PC-9 (cell line): ENCODE measurements at regions not wholly inside any gene's neighbourhood (a gene's known extent, or its start where the extent isn't known, plus 50 kb on each side); places are given as distances from the start of the nearest gene placed in this dataset.

ENCODE experiments used
- CTCF ChIP-seq: fragments of 200-600 bp; sonication (generic); conservative IDR thresholded peaks from 2 replicates; pipeline ENCODE4 v1.6.1; 2017; ENCODE audit warnings: mixed run types, antibody characterized with exemption, mild to moderate bottlenecking, moderate library complexity
- EZH2 ChIP-seq: fragments of 200-600 bp; sonication (generic); IDR thresholded peaks from 2 replicates; pipeline ENCODE4 v1.8.0; 2017; ENCODE audit warnings: antibody characterized with exemption, low read depth

DNA sequence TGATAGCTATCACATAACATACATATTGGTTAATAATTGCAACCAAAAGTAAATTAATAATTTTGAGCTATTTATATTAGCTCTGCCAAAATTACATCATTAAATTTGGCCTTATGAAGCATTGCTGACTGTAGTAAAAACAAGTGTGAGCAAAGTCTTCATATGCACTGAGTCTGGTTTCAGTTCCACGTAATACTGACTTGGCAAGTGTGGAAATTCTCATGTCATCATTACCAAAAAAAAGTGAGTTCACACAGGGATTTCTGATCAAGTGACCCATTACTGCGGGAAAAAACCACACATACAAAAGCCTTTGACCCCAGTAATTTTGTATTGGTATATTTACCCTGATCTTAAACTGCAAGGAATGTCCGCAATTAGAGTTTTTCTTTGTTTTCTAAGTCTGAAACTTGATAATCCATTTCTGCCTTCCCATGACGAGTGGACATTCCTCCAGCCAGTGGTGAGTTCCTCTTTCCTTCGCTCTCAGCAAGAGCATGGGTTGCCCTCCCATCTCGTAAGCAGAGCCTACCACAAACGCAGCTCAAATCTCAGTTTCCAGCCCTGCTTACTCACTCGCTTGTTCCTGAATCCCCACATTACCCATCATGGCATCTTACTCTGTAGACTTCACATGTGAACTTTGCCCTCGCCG lies 220.2 kb upstream of the DMRT1 start:
- no peak for TF ChIP-seq CTCF
- TF ChIP-seq EZH2 = no peak
